ENCODE measurements at regions not wholly inside any gene's neighbourhood (a gene's known extent, or its start where the extent isn't known, plus 50 kb on each side); places are given as distances from the start of the nearest gene placed in this dataset.

DNA sequence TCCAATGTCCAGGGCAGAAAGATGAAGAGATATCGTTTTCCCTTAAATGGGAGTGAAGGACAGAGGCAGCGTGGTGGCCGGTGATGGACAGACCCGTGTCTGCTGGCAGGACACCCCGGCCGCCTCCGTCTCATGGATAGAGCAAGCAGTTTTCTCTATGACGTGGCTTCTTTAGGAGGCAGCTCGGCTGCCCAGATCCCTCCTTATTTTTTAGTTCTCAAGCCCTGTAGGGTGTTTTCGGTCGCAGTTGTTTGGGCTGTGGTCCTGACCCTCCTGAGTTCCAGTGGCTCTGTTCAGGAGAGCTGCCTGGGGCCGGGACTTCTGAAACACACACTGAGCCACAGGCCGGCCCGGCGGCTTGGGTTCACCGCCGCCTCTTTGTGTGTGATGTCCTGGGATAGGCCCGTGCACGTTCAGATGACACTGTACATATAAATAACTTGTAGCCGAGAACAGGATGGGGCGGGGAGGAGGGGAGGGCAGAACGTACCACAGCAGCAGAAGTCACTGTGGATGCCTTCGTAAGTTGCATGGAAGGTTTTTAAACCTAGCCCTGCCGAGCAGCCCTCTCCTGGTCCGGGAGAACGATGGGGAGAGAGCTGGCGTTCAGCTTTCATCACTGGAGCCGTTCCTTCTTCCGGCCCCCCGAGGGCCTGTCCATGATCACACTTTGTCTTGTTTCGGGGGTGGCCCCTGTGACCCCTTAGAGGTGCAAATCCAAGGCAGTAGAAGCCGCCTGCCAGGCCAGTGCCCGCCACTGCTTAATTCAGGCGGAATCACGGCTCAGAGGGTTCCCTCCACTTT is 65.2 kb downstream of the SIK1 start:
- no peak overlapping the region for H2AFZ ChIP-seq (ENCODE audit: low read depth, low read length, poor library complexity, severe bottlenecking)
- no peaks in the 10 kb centered on the region for H4K20me1 ChIP-seq (ENCODE audit: insufficient read depth)
- no peak overlapping the region for H3K27ac ChIP-seq (ENCODE audit: low read depth, low read length)
- H3K9me2 ChIP-seq (ENCODE audit: insufficient read depth): no peaks in the 10 kb centered on the region
- H3K36me3 ChIP-seq (ENCODE audit: control insufficient read depth in 1 of 2, insufficient read depth in 2 of 2, low read length in 2 of 2): no peaks in the 10 kb centered on the region
- ChIA-PET RAD21 (ENCODE audit: low non-redundant PET in 1 of 2, low total read pairs in 2 of 2, uncharacterized antibody in 2 of 2, unreplicated experiment in 2 of 2) (no interaction called here), CTCF (no interaction called here), POLR2A (no interaction called here)
- H3K4me1 ChIP-seq (ENCODE audit: control insufficient read depth in 1 of 2, insufficient read depth in 2 of 2, low read length in 2 of 2): no peaks in the 10 kb centered on the region
- intact Hi-C loops (cut with micrococcal nuclease): no loop called here
- H3K79me2 ChIP-seq (ENCODE audit: insufficient read depth, low read length): no peaks in the 10 kb centered on the region
- H3K27me3 ChIP-seq (ENCODE audit: insufficient read depth, low read length): no peaks in the 10 kb centered on the region
- no peak overlapping the region for H3K4me3 ChIP-seq (replicated peaks in 1 of 2; ENCODE audit: low read depth in 1 of 2, low read length in 2 of 2)
- TF ChIP-seq EGR1 (IDR thresholded peaks at IDR 0.05; ENCODE audit: low read depth) (no peak), SP1 (IDR thresholded peaks at IDR 0.05; ENCODE audit: low read depth) (no peak), EZH2 (IDR thresholded peaks at IDR 0.05) (no peak), JUND (IDR thresholded peaks at IDR 0.05) (no peak), SIN3A (IDR thresholded peaks at IDR 0.05; ENCODE audit: low read depth) (no peak), YY1 (IDR thresholded peaks at IDR 0.05; ENCODE audit: extremely low read depth, insufficient replicate concordance, low read depth, low read length) (no peak), CEBPB (IDR thresholded peaks at IDR 0.05; ENCODE audit: low read depth) (no peak)
- TF ChIP-seq, protein P1, sequence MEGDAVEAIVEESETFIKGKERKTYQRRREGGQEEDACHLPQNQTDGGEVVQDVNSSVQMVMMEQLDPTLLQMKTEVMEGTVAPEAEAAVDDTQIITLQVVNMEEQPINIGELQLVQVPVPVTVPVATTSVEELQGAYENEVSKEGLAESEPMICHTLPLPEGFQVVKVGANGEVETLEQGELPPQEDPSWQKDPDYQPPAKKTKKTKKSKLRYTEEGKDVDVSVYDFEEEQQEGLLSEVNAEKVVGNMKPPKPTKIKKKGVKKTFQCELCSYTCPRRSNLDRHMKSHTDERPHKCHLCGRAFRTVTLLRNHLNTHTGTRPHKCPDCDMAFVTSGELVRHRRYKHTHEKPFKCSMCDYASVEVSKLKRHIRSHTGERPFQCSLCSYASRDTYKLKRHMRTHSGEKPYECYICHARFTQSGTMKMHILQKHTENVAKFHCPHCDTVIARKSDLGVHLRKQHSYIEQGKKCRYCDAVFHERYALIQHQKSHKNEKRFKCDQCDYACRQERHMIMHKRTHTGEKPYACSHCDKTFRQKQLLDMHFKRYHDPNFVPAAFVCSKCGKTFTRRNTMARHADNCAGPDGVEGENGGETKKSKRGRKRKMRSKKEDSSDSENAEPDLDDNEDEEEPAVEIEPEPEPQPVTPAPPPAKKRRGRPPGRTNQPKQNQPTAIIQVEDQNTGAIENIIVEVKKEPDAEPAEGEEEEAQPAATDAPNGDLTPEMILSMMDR (IDR thresholded peaks at IDR 0.05 in 2 of 3, conservative IDR thresholded peaks at IDR 0.05 in 1 of 3; ENCODE audit: borderline replicate concordance in 1 of 3, insufficient read depth in 1 of 3, low read depth in 2 of 3, low read length in 2 of 3): no peak
- TF ChIP-seq, protein P2, sequence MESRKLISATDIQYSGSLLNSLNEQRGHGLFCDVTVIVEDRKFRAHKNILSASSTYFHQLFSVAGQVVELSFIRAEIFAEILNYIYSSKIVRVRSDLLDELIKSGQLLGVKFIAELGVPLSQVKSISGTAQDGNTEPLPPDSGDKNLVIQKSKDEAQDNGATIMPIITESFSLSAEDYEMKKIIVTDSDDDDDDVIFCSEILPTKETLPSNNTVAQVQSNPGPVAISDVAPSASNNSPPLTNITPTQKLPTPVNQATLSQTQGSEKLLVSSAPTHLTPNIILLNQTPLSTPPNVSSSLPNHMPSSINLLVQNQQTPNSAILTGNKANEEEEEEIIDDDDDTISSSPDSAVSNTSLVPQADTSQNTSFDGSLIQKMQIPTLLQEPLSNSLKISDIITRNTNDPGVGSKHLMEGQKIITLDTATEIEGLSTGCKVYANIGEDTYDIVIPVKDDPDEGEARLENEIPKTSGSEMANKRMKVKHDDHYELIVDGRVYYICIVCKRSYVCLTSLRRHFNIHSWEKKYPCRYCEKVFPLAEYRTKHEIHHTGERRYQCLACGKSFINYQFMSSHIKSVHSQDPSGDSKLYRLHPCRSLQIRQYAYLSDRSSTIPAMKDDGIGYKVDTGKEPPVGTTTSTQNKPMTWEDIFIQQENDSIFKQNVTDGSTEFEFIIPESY (IDR thresholded peaks at IDR 0.05; ENCODE audit: extremely low read depth, insufficient replicate concordance, low read length): no peak
- TF ChIP-seq, protein P3, sequence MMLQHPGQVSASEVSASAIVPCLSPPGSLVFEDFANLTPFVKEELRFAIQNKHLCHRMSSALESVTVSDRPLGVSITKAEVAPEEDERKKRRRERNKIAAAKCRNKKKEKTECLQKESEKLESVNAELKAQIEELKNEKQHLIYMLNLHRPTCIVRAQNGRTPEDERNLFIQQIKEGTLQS (IDR thresholded peaks at IDR 0.05): no peak
- ATAC-seq (no peak), DNase-seq (ENCODE audit: low read depth, low spot score) (no peak)
- H3K9me3 ChIP-seq (ENCODE audit: control insufficient read depth in 1 of 2, insufficient read depth in 1 of 2, low read depth in 1 of 2, low read length in 2 of 2): no peaks in the 10 kb centered on the region
- no peak overlapping the region for H3K9ac ChIP-seq (ENCODE audit: low read length)
- BruUV-seq (replicated peaks): no TSS peak
- no peak overlapping the region for H3K4me2 ChIP-seq (ENCODE audit: low read length)

Measured in HCT116 (cell line).